Naive B cell (primary cell): ENCODE measurements at regions not wholly inside any gene's neighbourhood (a gene's known extent, or its start where the extent isn't known, plus 50 kb on each side); places are given as distances from the start of the nearest gene placed in this dataset.

Experiments used
- ATAC-seq, 2 donors: fragments of 150-1000 bp; cut with Tn5 transposase; 2 replicates each; pipeline ENCODE4 v1.10.0; 2021; ENCODE audit warnings: low read depth in 2 of 2, mild to moderate bottlenecking in 2 of 2, moderate library complexity in 2 of 2
- DNase-seq: peaks from one replicate; pipeline ENCODE4 v3.0.0; 2022
- H3K27ac Mint-ChIP-seq, 6 donors: one replicate each; pipeline ENCODE4 v1.8.0; 2020 to 2022; ENCODE audit warnings: mild to moderate bottlenecking in 6 of 6, mixed read lengths in 6 of 6, moderate library complexity in 5 of 6, inconsistent platforms in 2 of 6
- H3K27me3 Mint-ChIP-seq, 3 donors: one replicate each; pipeline ENCODE4 v1.8.0; 2021 to 2022; ENCODE audit warnings: mixed read lengths in 3 of 3, mild to moderate bottlenecking in 1 of 3
- H3K36me3 Mint-ChIP-seq, 2 donors: one replicate each; pipeline ENCODE4 v1.8.0; 2020 to 2022; ENCODE audit warnings: mixed read lengths in 2 of 2, inconsistent platforms in 1 of 2, mild to moderate bottlenecking in 1 of 2
- H3K4me1 Mint-ChIP-seq, 3 donors: one replicate each; pipeline ENCODE4 v1.8.0; 2020 to 2022; ENCODE audit warnings: mixed read lengths in 3 of 3, inconsistent platforms in 1 of 3, mild to moderate bottlenecking in 1 of 3, moderate library complexity in 1 of 3
- H3K4me3 Mint-ChIP-seq, 8 donors: one replicate each; pipeline ENCODE4 v1.8.0; 2020 to 2022; ENCODE audit warnings: mild to moderate bottlenecking in 8 of 8, mixed read lengths in 8 of 8, moderate library complexity in 8 of 8, inconsistent platforms in 2 of 8
- H3K9me3 Mint-ChIP-seq, 7 donors: one replicate each; pipeline ENCODE4 v1.8.0; 2020 to 2022; ENCODE audit warnings: mixed read lengths in 7 of 7, mild to moderate bottlenecking in 5 of 7, inconsistent platforms in 2 of 7, moderate library complexity in 1 of 7

- peaks cover 0 to 15% (median 7%) of the 10 kb centered on the region in 3 donors for H3K27me3 Mint-ChIP-seq
- no peak for DNase-seq
- ATAC-seq, result no peak
- no peaks in the 10 kb centered on the region for H3K36me3 Mint-ChIP-seq
- H3K9me3 Mint-ChIP-seq, result peaks cover 0 to 10% (median 4%) of the 10 kb centered on the region in 7 donors
- no peak overlapping the region for H3K27ac Mint-ChIP-seq
- no peak overlapping the region for H3K4me3 Mint-ChIP-seq
- H3K4me1 Mint-ChIP-seq, result no peaks in the 10 kb centered on the region
Observed at GRCh38 chr10:128883231-128884032, 583.6 kb upstream of the MGMT start.

- H3K27ac Mint-ChIP-seq, result no peak overlapping the region
- peaks cover 0 to 9% (median 7%) of the 10 kb centered on the region in 3 donors for H3K27me3 Mint-ChIP-seq
- ATAC-seq (no peak), DNase-seq (no peak)
- H3K4me1 Mint-ChIP-seq, result no peaks in the 10 kb centered on the region
- H3K9me3 Mint-ChIP-seq, result peaks cover 0 to 10% (median 7%) of the 10 kb centered on the region in 7 donors
- no peak overlapping the region for H3K4me3 Mint-ChIP-seq
- no peaks in the 10 kb centered on the region for H3K36me3 Mint-ChIP-seq
Observed at GRCh38 chr10:128884033-128884425, 583.0 kb upstream of the MGMT start.

DNA sequence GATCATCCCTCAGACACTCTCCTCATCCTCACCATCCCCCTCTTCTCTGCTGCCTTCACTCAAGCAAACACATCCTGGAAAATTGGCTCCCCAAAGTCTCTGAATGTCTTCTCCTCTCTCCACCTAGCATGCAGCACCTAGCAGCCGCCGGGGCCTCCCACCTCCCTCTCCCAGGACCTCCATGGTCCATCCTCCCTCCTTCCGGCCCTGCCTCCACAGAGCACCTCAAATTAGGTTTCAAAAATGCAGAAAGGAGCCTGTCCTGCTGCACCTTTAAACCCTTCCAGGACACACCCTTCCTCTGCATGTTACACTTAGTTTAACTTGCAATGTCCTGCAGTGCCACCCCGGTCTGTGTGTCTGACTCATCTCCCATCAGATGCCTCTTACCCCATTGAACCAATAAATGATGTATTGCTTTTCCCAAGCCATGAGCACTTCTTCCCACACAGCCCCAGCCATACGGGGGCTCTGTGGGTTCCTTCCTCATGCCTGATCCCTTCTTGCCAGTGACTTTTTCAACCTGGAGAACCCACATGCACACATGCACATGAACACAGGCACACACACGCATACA lies 582.5 kb upstream of the MGMT start:
- Mint-ChIP-seq H3K27ac (no peak overlapping the region), H3K4me1 (no peaks in the 10 kb centered on the region), H3K4me3 (no peak overlapping the region), H3K36me3 (no peaks in the 10 kb centered on the region), H3K27me3 (peaks cover 0 to 9% (median 7%) of the 10 kb centered on the region in 3 donors), H3K9me3 (peaks cover 0 to 10% (median 8%) of the 10 kb centered on the region in 7 donors)
- no peak for DNase-seq
- no peak for ATAC-seq

DNA sequence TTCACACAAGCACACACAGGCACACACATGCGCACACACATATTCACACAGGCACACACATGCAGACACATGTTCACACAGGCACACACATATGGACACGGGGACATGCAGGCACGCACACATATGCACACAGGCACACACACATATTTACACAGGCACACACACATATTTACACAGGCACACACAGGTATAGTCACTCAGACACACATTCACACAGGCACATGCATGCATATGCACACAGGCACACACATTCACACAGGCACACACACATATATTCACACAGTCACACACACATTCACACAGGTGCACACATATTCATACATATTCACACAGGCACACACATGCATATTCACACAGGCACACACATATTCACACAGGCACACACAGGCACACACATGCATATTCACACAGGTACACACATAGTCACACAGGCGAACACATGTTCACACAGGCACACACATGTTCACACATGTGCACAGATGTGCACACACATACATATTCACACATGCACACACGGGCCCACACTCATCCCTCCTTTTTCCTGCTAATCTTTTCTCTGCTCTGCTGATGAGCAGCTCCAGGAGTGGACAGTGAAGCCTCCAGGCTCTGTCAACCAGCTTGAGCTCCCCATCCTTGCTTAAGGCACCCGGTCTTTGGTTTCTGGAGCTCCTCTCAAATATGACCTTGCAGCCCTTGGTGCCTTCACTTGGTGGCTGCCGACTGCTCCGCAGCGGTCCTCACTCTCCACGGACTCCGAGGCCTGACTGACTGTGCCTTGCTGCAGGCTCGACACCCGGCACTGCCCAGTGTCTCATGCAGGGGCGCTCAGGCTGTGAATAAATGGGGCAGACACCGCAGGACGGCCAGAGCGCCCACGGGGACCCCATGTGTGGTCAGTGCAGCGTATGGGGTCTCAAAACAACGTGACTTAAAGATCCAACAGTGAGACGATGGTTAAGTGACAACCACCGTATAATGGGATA lies 581.2 kb upstream of the MGMT start:
- ATAC-seq (no peak), DNase-seq (no peak)
- Mint-ChIP-seq H3K27ac (no peak overlapping the region), H3K36me3 (no peaks in the 10 kb centered on the region), H3K4me1 (no peaks in the 10 kb centered on the region), H3K4me3 (no peak overlapping the region), H3K27me3 (peaks cover 0 to 8% (median 7%) of the 10 kb centered on the region in 3 donors), H3K9me3 (peaks cover 0 to 11% (median 8%) of the 10 kb centered on the region in 7 donors)

DNA sequence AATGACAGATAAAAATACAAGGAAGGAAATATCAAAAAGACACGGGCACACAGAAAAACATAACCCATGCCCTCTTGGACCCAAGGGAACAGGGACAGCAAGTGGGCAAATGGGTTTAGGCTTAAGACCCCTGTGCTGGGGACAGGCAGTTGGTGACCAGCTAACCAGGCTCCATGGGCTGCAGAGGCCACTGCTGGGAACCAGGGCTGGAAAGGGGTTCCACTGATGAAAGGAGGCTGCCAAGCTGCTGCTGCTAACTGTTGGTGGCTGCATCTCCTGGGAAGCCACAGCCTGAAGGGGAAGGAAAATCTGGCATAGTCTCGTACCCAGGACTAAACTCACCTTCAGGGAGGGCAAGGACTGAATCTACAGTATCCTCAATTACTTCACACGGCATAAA lies 579.2 kb upstream of the MGMT start:
- Mint-ChIP-seq H3K9me3 (peaks cover 0 to 12% (median 6%) of the 10 kb centered on the region in 7 donors), H3K27ac (no peak overlapping the region), H3K4me1 (no peaks in the 10 kb centered on the region), H3K4me3 (no peak overlapping the region), H3K36me3 (no peaks in the 10 kb centered on the region), H3K27me3 (no peaks in the 10 kb centered on the region)
- no peak for DNase-seq
- no peak for ATAC-seq

- H3K27ac Mint-ChIP-seq, result no peak overlapping the region
- H3K4me1 Mint-ChIP-seq, result no peaks in the 10 kb centered on the region
- ATAC-seq, result no peak
Observed at GRCh38 chr10:128892005-128892404, 575.0 kb upstream of the MGMT start.

DNA sequence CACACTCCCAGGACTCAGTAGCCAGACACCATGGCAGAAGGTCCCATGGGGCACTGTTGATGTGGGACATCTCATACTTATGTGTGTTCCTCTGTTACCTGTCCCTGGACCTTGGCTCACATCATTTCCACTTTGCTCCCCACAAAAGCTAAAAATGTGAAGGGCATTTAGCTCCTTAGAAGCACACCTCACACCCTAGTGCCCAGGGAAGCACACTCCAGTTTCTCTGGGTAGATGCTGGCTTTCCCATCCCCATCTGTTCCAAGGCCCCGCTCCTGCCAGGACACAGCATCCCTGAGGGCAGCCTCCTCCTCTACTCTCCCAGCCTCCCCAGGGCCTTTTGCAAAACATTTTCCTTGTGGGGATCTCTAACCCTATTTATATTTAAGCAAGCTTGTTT lies 572.4 kb upstream of the MGMT start:
- H3K4me1 Mint-ChIP-seq, result no peaks in the 10 kb centered on the region
- no peak overlapping the region for H3K27ac Mint-ChIP-seq
- no peak overlapping the region for H3K4me3 Mint-ChIP-seq
- DNase-seq (no peak), ATAC-seq (no peak)
- peaks cover 0 to 4% (median 0%) of the 10 kb centered on the region in 7 donors for H3K9me3 Mint-ChIP-seq
- H3K36me3 Mint-ChIP-seq, result no peaks in the 10 kb centered on the region
- peaks cover 0 to 5% (median 0%) of the 10 kb centered on the region in 3 donors for H3K27me3 Mint-ChIP-seq

More at GRCh38 chr10:128892005-128892404, 575.0 kb upstream of the MGMT start:
- no peak for DNase-seq
- peaks cover 0 to 2% (median 0%) of the 10 kb centered on the region in 3 donors for H3K27me3 Mint-ChIP-seq
- H3K9me3 Mint-ChIP-seq, result peaks cover 0 to 12% (median 6%) of the 10 kb centered on the region in 7 donors
- H3K4me3 Mint-ChIP-seq, result no peak overlapping the region
- no peaks in the 10 kb centered on the region for H3K36me3 Mint-ChIP-seq

DNA sequence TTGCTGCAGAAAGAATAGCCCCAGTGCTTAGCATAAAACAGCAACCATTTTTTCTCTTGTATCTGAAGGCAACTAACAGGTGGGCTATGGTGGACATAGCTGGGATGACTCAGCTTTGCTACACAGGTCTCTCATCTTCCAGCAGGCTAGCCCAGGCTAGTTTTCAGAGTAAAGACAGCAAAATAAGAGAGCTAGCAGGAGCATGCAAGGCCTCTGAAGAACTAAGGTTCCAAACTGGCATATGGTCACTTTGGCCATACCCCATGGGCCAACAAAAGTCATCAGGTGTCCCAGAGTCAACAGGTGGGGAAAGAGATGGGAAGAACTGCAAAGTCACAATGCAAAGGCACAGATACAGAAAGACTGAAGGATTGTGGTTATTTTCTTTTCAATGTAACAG lies 571.6 kb upstream of the MGMT start:
- Mint-ChIP-seq H3K9me3 (peaks cover 0 to 4% (median 0%) of the 10 kb centered on the region in 7 donors), H3K27ac (no peak overlapping the region), H3K4me3 (no peak overlapping the region), H3K4me1 (no peaks in the 10 kb centered on the region), H3K36me3 (no peaks in the 10 kb centered on the region), H3K27me3 (peaks cover 0 to 5% (median 0%) of the 10 kb centered on the region in 3 donors)
- DNase-seq, result no peak
- ATAC-seq, result no peak

- no peak overlapping the region for H3K27ac Mint-ChIP-seq
- H3K4me1 Mint-ChIP-seq, result no peaks in the 10 kb centered on the region
- ATAC-seq, result no peak
- no peaks in the 10 kb centered on the region for H3K36me3 Mint-ChIP-seq
- H3K27me3 Mint-ChIP-seq, result peaks cover 0 to 5% (median 0%) of the 10 kb centered on the region in 3 donors
- H3K4me3 Mint-ChIP-seq, result no peak overlapping the region
- DNase-seq, result no peak
- peaks cover 0 to 1% (median 0%) of the 10 kb centered on the region in 7 donors for H3K9me3 Mint-ChIP-seq
Observed at GRCh38 chr10:128896116-128896795, 570.8 kb upstream of the MGMT start.

- Mint-ChIP-seq H3K27ac (no peak overlapping the region), H3K36me3 (no peaks in the 10 kb centered on the region), H3K27me3 (peaks cover 0 to 5% (median 0%) of the 10 kb centered on the region in 3 donors), H3K4me3 (no peak overlapping the region), H3K4me1 (no peaks in the 10 kb centered on the region), H3K9me3 (peaks cover 0 to 1% (median 0%) of the 10 kb centered on the region in 7 donors)
- ATAC-seq (no peak), DNase-seq (no peak)
Observed at GRCh38 chr10:128896963-128897362, 570.1 kb upstream of the MGMT start.

- no peaks in the 10 kb centered on the region for H3K4me1 Mint-ChIP-seq
- no peaks in the 10 kb centered on the region for H3K36me3 Mint-ChIP-seq
- peaks cover 0 to 1% (median 0%) of the 10 kb centered on the region in 7 donors for H3K9me3 Mint-ChIP-seq
- ATAC-seq (no peak), DNase-seq (no peak)
- peaks cover 0 to 5% (median 0%) of the 10 kb centered on the region in 3 donors for H3K27me3 Mint-ChIP-seq
- no peak overlapping the region for H3K27ac Mint-ChIP-seq
- H3K4me3 Mint-ChIP-seq, result no peak overlapping the region
Observed at GRCh38 chr10:128897401-128898129, 569.5 kb upstream of the MGMT start.

DNA sequence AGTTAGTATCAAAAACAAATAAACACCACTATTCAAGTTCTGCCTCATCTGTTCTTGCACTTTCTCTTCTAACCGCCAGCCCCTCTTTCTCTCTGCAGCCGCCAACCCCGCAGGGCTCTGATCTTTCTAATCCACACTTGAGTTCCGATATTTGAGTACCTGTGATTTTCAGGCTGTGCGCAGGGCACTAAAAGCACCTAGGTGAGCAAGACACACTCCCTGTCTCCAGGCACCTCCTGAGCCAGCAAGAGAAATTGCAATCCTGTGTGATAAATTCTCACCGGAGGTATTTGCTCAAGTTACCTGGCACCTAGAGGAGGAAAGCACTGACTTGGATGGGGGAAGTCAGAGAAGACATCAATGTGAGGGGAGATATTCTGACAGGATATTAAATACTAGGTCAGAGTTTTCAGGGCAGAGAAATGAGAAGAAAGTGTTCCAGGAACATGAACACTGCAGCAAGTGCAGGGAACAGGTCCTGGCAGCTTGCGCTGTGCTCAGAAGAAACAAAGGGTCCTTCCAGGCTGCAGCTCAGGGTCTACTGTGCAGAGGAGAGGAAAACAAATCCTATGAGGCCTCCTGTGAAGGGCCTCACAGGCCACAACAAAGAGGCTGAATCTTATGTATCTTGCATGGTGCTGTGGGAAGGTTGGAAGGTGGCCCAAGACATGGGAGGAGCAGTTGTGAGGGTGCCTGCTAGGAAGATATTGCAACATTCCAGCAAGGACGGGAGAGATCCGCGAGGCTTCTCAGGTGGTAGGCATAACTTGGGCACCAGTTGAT lies 568.7 kb upstream of the MGMT start:
- peaks cover 0 to 5% (median 0%) of the 10 kb centered on the region in 3 donors for H3K27me3 Mint-ChIP-seq
- H3K9me3 Mint-ChIP-seq, result peaks cover 0 to 5% (median 0%) of the 10 kb centered on the region in 7 donors
- no peaks in the 10 kb centered on the region for H3K36me3 Mint-ChIP-seq
- ATAC-seq (no peak), DNase-seq (no peak)
- no peak overlapping the region for H3K27ac Mint-ChIP-seq
- H3K4me3 Mint-ChIP-seq, result no peak overlapping the region
- no peaks in the 10 kb centered on the region for H3K4me1 Mint-ChIP-seq
